GM18498 (cell line): ENCODE measurements at regions not wholly inside any gene's neighbourhood (a gene's known extent, or its start where the extent isn't known, plus 50 kb on each side); places are given as distances from the start of the nearest gene placed in this dataset.
"Not testable (repeated sequence)": the region's sequence is repeated elsewhere in the genome, so short reads cannot be mapped to it uniquely, and the experiment has no call there.

Source experiments
- ATAC-seq: cut with Tn5 transposase; IDR thresholded peaks from one replicate; pipeline ENCODE4 v1.9.1; 2021; ENCODE audit warnings: mild to moderate bottlenecking, moderate library complexity; ENCODE audit not compliant: unreplicated experiment

DNA sequence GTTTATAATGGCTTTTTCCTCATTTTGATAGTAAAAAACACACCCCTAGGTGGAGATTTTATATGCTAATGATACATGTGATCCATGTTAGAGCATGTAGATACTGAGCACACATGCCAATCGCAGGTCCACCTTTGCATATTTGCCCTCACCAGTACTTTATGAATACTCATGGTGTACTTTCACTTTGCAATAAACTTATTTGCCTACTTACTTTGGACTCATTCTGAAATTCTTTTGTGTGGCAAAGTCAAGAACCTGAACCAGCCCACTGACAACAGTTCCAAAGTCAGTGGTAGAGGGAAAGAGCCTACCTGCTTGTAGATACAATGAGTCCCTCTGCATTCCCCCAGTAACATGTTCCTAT is 58.5 kb upstream of the DHRS4 start:
- ATAC-seq = no peak

DNA sequence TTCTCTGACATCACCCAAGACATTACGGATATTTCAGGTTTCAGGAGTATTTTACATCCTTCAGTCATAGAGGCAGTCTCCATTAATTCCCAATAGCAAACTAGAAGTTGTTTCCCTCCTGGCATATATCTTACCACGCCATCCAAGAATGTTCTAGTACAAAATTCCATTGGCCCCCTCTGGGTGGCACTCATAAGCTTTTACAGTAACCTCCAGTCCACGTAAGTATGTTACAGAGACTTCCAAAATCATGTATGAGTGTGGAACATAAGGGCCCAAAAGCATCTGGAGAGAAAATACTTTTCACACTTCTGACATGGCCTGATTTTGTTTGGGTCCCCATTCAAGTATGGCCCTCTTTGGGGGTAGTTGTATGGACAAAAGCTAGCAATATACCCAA is 58.1 kb upstream of the DHRS4 start:
- ATAC-seq = no peak

GRCh38 chr14:23896609-23897153 is 56.9 kb upstream of the DHRS4 start:
- no peak for ATAC-seq

GRCh38 chr14:23897291-23897690 is 56.3 kb upstream of the DHRS4 start:
- ATAC-seq = not testable (repeated sequence)

- ATAC-seq = not testable (repeated sequence)
Measured at GRCh38 chr14:23898359-23898758, 55.2 kb upstream of the DHRS4 start.

DNA sequence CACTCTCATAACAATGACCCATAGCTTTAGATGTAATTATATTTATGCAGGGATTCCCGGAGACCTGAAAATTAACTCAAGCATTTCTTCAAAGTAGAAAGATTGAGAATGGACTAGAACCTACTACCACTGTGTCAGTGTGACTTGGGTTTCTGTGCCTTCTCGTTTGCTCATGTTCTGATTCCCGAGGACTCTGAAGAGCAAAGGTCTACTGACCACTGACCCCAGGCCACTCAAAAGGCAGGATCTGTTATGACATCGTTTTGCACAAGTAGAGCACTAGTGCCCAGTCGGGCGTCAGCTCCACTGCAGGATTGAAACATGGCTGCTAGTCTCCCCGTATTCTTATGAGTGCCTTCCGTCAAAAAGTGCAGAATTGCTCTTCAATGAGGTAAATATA is 53.8 kb upstream of the DHRS4 start:
- no peak for ATAC-seq

- no peak for ATAC-seq
Measured at GRCh38 chr14:23903442-23903841, 50.1 kb upstream of the DHRS4 start.
